GM23248 (cell line): ENCODE measurements at regions not wholly inside any gene's neighbourhood (a gene's known extent, or its start where the extent isn't known, plus 50 kb on each side); places are given as distances from the start of the nearest gene placed in this dataset.

Experiments used
- EZH2 ChIP-seq: fragments of 200-600 bp; sonication (generic); IDR thresholded peaks from 2 replicates; pipeline ENCODE4 v1.6.1; 2018; ENCODE audit warnings: antibody characterized with exemption, mild to moderate bottlenecking; ENCODE audit not compliant: insufficient read depth, poor library complexity, severe bottlenecking
- EZH2phosphoT487 ChIP-seq: fragments of 200-600 bp; sonication (generic); IDR thresholded peaks from 2 replicates; pipeline ENCODE4 v1.6.1; 2018; ENCODE audit warnings: antibody characterized with exemption, moderate library complexity, mild to moderate bottlenecking, low read depth; ENCODE audit not compliant: insufficient read depth

DNA sequence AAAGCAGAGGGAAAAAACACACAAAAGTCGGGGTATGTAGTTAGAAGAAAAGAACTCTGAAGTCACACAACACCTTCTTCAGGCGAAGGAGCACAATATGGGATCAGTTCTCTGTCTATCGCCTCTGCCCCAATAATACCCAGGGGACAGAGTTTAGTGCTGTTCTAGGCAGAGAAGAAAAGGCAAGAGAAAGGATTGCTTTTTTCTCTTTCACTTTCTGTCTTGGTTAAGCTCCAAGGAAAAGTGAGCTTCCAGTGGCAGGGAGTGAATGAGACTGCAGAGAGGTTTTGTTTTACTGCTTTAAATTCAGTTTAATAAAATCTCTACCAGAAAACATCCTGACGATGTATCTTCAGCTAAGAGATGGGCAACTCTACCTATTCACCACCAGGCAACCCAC, 86.6 kb upstream of the STXBP5 start:
- TF ChIP-seq EZH2: no peak
- no peak for TF ChIP-seq EZH2phosphoT487
